ENCODE measurements at regions not wholly inside any gene's neighbourhood (a gene's known extent, or its start where the extent isn't known, plus 50 kb on each side); places are given as distances from the start of the nearest gene placed in this dataset.
"Not testable (repeated sequence)": the region's sequence is repeated elsewhere in the genome, so short reads cannot be mapped to it uniquely, and the experiment has no call there.

- DNase-seq (ENCODE audit: low spot score) = no peak
These were observed 149.4 kb upstream of the CHST15 start for GRCh38 chr10:124242791-124243190.

DNA sequence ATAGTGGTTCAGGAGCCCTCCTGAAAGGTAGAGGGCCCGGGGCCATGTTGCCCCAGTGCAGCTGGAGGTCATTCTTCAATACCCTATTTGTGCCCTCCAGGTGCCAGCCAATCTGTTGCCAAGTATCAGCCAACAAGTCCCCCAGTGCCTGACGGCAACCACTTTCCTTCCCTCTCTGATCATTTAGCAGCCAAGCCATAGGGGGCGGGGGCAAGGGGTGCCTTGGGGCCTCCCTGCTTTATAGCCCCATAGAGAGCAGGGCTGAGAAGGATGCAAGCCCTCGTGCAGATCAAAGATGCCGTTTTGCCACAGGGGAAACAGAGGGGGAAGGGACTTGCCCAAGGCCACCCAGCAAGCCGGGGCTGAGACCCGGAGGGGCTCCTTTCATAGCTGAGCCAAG, 149.0 kb upstream of the CHST15 start:
- no peak for DNase-seq (ENCODE audit: low spot score)

DNA sequence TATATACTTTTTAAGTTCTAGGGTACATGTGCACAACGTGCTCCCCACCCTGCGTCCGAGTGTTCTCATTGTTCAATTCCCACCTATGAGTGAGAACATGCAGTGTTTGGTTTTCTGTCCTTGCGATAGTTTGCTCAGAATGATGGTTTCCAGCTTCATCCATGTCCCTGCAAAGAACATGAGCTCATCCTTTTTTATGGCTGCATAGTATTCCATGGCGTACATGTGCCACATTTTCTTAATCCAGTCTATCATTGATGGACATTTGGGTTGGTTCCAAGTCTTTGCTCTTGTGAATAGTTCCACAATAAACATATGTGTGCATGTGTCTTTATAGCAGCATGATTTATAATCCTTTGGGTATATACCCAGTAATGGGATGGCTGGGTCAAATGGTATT, 148.1 kb upstream of the CHST15 start:
- not testable (repeated sequence) for DNase-seq (ENCODE audit: low spot score)

DNA sequence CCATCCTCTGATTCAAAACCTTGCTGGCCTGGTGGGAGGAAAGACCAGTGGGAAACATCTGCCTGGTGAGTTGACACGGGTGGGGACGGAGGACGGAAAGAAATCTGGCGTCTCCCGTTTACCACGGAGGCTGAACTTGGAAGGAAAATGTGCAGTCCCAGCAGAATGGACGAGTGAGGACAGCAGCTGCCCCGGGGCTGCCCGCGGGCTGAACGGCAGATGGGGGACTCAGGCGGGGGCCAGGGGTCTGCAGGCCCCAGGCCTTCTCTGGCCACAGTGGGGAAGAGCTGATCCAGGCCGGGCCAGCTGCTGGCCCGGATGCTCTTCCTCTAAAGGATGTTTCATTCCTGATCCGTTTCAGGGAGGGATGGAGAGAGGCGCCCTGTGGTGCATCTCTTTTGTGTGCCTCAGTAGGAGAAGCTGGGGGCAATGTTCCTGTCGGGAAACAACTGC, 147.5 kb upstream of the CHST15 start:
- DNase-seq (ENCODE audit: low spot score) = no peak

DNA sequence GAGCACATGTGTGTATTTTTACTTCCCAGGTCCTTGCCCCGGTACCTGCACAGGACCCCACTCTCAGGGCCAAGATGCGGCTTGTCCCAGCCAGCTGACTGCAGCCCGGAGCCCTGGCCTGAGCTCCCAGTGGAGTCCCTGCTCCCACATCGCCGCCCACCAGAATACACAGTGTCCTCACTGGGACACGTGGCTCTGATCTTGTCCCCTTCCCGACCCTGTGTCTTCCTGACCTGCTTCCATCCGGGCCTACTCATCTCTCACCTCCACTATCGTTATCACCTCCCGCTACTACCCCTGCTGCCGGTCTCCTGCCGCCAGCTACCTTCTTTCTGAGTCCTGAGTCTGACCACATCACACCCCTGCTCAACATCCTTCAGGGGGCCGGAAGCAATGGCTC, 146.3 kb upstream of the CHST15 start:
- DNase-seq (ENCODE audit: low spot score) = no peak

GRCh38 chr10:124239134-124239533, 145.7 kb upstream of the CHST15 start:
- DNase-seq (ENCODE audit: low spot score) = no peak

- DNase-seq (ENCODE audit: low spot score) = no peak
These were observed 145.0 kb upstream of the CHST15 start for GRCh38 chr10:124238367-124238766.

- DNase-seq (ENCODE audit: low spot score) = no peak
These were observed 144.0 kb upstream of the CHST15 start for GRCh38 chr10:124237282-124237961.

GRCh38 chr10:124236816-124237215, 143.4 kb upstream of the CHST15 start:
- no peak for DNase-seq (ENCODE audit: low spot score)

DNA sequence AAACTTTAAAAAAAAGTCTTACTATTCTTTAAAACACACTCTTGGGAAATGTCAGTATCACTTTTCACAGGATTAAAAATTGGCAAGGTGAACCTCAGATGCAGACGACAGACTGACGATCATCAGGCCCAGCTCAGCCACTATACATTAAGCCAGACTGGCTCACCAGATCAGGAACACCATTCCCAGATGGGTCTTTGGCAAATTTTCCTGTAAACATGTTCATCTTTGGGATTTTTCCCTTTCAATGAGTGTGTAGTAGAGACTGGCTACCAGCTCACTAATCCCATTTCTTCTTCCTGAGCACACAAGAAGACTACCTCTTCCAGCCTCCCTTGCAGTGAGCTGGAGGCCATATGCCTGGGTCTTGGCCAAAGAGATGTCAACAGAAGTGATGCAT, 142.7 kb upstream of the CHST15 start:
- DNase-seq (ENCODE audit: low spot score) = no peak

GRCh38 chr10:124235232-124235631, 141.8 kb upstream of the CHST15 start:
- DNase-seq (ENCODE audit: low spot score) = no peak

DNA sequence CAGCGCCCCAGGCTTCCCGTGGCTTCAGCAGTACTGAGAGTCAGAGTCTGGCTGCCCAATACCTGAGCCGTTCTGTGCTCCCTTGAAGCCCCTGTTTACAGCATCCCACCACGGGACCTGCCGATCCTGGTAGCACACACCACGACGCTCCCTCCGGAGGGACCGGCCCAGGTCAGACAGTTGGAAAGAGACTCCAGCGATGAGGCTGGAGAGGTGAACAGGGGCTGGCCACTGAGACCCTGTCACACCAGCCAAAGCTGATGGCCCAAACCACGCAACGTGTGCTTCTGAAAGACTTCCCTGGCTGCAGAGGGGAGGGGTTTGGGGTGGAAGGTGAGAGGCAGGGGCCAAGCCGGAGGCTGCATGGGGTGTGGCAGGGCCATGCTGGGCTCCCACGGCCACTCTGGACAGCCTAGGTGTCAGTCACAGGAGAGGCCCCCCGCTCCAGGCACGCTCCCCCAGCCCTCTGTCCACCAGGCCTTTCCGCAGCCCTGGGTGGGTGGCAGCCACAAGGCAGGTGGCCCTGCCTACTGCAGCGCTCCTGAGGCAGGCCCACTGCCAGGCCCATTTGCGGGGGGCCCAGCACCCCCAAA, 140.2 kb upstream of the CHST15 start:
- no peak for DNase-seq (ENCODE audit: low spot score)

DNA sequence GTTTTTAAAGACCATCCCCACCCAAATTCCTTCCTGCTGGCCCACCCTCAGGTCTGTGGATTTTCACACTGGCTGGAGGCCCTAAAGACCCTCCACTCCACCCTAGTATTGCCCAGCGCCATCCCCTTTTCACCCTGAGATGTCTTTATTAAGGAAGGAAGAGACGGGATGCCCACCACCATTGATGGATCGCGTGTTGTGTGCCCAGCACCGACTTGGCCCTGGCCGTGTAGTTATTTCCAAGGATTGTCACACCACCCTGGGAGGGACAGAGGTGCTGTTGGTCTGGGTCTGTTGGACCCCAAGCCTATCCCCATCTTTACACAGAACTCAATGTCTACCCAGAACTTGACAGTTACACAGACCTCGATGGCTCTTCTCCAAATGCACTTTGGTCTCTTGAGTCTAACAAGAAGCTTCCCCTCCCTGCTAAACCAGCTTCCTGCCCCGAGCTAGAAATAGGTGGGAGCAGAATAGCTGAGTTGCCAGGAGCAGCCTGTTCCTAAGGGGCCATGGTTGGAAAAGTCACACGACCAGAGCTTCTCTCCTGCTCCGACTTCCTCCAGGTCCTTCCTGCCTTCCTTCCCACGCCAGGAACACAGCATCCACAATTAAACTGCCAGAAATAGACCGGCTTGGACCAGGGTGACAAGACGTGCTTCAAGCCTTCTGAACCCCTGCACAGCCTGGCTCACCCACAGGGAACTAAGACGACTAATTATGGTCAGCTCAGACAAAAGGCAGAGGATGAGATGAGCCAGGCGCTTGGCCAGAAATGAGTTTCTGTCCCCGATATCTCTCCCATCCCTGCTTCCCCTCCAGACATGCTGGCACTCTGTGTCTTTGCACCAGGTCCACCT, 139.5 kb upstream of the CHST15 start:
- DNase-seq (ENCODE audit: low spot score) = no peak

GRCh38 chr10:124231168-124232155, 138.1 kb upstream of the CHST15 start:
- no peak for DNase-seq (ENCODE audit: low spot score)

DNA sequence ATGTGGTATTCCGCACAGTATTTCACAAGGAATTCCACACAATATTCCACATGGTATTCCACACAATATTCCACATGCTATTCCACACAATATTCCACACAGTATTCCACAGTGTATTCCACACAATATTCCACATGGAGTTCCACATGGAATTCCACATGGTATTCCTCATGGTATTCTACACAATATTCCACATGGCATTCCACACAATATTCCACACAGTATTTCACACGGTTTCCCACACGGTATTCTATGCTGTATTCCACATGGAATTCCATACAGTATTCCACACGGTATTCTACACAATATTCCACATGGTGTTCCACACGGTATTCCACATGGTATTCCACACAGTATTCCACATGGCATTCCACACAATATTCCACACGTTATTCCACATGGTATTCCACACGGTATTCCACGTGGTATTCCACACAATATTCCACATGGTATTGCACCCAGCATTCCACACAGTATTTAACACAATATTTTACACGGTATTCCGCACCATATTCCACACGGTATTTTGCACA, 137.3 kb upstream of the CHST15 start:
- DNase-seq (ENCODE audit: low spot score) = no peak

GRCh38 chr10:124229989-124230634, 136.7 kb upstream of the CHST15 start:
- no peak for DNase-seq (ENCODE audit: low spot score)

DNA sequence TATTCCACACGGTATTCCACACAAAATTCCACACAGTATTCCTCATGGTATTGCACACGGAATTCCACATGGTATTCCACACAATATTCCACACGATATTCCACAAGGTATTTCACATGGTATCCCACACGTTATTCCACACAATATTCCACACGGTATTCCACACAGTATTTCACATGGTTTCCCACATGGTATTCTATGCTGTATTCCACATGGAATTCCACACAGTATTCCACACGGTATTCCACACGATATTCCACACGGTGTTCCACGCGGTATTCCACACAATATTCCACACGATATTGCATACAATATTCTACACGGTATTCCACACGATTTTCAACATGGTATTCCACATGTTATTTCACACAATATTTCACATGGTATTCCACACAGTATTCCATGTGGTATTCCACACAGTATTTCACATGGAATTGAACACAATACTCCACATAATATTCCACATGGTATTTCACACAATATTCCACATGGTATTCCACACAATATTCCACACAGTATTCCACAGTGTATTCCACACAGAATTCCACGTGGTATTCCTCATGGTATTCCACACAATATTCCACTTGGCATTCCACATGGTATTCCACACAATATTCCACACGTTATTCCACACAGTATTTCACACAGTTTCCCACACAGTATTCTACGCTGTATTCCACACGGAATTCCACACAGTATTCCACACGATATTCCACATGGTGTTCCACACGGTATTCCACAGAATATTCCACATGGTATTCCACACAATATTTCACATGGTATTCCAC, 136.0 kb upstream of the CHST15 start:
- DNase-seq (ENCODE audit: low spot score) = no peak

DNA sequence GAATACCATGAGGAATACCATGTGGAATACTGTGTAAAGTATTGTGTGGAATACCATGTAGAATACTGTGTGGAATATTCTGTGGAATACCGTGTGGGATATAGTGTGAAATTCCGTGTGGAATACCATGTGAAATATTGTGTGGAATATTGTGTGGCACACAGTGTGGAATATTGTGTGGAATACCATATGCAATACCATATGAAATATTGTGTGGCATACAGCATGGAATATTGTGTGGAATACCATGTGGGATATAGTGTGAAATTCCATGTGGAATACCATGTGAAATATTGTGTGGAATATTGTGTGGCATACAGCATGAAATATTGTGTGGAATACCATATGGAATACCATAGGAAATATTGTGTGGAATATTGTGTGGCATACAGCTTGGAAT, 135.1 kb upstream of the CHST15 start:
- DNase-seq (ENCODE audit: low spot score) = no peak

DNA sequence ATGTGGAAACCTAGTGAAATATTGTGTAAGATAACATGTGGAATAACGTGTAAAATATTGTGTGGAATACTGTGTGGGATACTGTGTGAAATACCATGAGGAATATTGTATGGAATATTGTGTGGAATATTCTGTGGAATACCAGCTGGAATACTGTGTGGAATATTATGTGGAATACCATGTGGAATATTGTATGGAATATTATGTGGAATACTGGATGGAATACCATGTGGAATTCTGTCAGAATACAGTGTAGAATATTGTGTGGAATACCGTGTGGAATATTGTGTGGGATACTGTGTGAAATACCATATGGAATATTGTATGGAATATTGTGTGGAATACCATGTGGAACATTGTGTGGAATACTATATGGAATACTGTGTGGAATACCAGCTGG, 134.6 kb upstream of the CHST15 start:
- DNase-seq (ENCODE audit: low spot score) = no peak

Data from HuH-7.5 (cell line).